CD1c-positive myeloid dendritic cell (primary cell): ENCODE measurements at regions not wholly inside any gene's neighbourhood (a gene's known extent, or its start where the extent isn't known, plus 50 kb on each side); places are given as distances from the start of the nearest gene placed in this dataset.

Experiments used
- DNase-seq: peaks from one replicate; pipeline ENCODE4 v3.0.0-alpha.2; 2016; ENCODE audit errors: extremely low spot score

DNA sequence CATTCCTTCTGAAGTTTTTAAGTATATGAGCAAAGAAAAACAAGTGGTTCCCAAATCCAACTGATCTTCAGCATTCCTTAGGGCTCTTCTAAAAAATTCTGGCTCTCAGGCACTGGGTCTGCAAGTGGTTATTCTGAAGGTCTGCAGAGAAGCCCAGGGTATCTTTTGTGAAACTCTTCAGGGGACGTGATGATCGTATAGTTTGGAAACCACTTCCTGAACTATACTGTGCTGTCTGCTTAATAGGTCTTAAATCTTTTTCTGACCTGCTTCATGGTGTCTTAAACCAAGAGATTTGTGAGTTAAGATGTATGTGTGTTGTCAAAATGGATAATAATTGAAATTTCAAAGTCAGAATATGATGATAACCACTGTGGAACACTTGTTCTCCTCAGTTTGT is 115.5 kb downstream of the LHX9 start:
- DNase-seq: no peak

DNA sequence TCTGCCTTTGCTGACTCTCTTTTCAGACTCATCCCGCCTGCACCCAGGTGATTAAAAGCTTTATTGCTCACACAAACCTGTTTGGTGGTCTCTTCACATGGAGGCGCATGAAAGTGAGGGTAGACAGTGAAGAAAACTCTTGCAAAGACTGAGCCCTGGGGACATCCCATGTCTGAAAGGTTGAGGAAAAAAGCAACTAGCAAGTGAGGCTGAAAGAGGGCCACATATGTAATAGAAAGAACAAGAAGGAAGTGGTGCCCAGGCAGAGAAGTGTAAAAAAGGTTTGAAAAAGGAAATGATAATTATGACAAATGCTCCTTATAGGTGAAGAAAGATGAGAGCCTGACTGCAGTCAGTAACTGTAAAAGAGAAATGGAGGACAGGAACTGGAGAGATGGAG is 115.9 kb upstream of the NEK7 start:
- no peak for DNase-seq

DNA sequence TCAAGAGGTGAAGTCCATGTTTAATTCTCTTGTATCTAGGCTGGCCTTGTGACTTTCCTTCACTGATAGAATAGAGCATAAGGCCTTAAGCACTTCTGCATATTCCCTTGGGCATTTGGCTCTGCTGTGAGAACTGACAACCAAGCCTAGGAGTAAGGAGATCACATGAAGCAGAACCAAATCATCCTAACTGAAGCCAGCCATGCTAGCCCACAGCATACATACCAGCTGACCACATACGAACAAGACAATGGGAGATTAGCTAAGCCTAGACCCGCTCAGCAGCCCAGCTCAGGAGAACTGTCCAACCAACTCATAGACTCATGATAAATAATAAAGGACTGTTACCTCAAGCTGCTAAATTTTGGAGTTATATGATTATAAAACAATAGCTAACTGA is 114.6 kb upstream of the NEK7 start:
- DNase-seq: no peak

DNA sequence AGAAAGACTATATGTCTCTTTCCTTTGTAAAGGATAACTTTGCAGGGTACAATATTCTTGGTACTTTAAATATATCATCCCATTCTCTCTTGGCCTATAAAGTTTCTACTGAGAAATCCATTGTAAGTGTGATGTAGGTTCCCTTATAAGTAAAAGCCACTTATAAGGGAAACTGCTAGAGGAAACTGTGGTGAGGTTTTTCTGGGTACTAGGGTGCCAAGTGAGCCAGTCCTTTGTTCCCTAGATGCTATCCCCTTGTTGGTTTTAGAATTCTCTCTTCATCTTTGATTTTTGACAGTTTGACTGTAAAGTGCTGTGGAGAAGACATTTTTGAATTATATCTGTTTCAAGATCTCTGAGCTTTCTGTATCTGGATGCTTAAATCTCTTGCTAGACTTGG is 108.9 kb upstream of the NEK7 start:
- no peak for DNase-seq

DNA sequence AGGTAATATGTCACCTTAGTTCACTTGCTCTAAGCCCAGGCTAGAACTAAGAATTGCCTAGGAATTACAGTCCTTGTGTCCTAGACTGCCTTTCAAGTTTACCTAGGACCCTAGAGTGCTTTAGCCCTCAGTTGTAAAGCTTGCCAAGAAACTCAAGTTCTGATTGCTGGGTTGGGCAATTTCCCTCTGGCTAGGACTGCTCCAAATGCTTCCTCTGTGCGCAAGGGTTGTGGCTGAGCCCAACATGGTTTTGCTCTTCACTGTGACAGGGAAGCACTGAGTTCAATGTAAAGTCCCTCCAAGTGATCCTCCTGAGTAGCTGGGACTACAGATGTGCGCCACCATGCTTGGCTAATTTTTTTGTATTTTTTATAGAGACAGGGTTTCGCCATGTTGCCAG is 102.3 kb upstream of the NEK7 start:
- DNase-seq: no peak

DNA sequence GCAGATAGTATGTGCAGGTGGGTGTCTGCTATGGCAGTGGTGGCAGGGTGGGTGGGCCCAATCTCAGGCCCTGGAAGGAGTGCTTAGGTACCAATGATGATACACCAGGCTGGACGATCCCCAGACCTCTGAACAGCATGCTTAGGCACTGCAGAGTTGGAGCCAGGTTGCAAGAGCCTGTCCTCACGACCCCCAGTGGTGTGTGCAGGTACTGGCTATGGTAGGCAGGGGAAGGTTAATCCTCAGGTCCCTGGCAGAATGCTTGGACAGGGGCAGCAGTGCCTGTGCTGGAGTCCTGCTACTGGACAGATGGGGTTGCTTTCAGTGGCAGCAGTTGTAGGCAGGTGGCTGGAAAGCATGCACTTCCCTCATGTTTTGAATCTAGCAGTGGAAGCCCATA is 100.5 kb upstream of the NEK7 start:
- no peak for DNase-seq

DNA sequence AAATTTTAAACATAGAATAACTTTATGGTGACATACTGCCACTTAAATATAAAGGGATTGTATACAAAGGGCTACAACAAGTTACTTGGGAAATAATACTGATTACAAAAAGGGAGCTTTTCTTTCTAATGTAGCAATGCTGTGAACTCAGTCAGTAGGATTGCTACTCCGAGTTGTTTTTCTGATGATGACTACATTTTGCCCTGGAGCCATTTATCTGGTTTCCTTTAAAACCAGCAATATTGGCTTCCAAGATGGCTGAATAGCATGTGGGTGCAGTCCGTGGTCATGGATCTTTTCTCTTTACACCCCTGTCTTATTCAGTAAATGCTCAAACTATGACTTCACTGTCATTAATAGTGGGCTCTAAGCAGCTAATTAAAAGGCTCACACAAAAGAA is 92.6 kb upstream of the NEK7 start:
- no peak for DNase-seq

DNA sequence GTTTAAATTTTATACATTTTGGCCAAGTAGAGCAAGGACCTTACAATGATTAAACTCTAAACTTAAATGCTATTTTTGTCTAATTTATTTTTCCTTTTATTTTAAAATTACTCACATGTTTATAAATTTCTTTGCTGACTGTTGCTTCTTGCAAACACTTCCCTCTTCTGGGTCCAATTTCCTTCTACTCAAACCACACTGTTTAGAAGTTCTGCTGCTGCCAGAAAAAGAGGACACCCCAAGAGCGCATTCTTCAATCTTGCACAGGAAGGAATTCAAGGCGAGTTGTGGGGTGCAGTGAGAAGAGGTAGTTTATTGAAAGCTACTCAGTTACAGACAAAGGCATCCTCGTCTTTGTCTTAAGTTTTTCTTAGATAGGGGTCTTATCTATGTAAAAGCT is 88.5 kb upstream of the NEK7 start:
- DNase-seq: peak; percentile 16

DNA sequence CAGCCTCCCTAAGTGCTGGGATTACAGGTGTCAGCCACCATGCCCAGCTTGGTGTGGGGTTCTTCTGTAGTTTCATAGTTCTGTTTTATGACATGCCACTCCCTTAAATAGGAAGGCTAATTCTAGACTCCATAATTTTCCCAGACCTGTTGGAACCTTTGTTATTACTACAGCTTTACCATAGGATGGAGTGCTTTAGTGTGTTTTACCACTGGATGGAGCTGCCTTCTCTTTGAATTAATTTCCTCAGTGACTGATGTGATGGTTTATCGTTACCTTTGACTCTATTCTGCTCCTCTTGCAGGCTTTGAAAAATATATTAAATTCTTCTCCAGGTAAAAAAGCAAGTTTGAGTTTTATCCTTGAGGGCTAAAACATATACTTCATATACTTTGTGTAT is 84.6 kb upstream of the NEK7 start:
- DNase-seq: no peak

DNA sequence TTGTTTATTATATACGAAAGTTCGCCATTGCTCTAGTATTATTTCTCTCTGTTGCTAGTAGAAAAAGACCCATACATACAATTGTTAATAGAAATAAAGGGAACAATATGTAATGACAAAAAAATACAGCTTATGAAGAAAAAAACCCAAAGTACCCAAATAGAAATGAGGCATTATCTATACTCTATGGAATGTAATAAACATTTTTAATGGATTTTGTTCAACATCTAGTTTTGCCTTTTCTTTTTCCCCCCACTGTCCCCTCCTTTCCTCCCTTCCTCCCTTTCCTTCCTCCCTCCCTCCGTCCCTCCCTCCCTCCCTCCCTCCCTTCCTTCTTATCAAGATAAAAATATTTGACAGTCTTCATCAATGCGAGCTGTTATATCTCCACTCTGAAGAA is 81.5 kb upstream of the NEK7 start:
- no peak for DNase-seq

DNA sequence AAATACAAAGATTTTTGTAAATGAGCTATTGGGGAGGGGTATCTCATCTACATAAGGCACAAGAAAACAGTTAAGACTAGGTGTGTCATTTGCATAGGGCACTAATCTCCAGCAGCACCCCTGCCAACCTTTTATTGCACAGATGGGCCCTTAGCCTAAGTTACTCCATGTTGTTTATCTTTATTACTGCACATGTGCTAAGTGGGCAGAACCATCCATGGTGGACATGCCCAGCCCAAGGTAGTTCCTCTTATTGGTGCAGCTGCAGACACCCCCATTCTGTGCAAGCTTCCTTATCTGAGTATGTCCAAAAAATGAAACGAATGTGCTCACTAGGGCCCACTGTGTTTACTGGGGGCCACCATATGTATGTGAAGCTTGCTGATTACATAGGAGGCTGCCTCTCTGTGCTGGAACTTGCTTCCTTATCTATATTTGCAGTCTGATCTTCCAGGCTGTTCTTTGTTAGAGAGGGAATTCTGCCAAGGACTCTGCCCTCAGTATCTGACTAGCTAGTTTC is 77.3 kb upstream of the NEK7 start:
- peak; percentile 23 for DNase-seq

DNA sequence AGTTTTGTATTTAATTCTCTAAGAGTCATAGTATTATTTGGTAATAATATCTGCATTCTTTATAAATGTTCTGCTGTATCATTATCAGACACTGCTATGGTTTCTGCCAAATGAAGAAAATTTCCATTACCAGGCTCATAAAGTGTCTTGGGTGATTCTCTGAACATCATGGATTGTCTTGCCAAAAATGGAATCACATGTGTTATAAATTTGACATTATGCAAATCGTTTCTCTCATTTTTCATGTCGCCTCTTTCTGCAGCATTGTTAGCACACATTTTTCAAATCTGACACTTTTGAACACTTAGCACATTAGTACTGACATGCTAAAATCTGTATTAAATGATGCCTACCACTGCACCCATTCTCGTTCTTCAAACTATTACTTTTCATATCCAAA is 74.2 kb upstream of the NEK7 start:
- DNase-seq: no peak

DNA sequence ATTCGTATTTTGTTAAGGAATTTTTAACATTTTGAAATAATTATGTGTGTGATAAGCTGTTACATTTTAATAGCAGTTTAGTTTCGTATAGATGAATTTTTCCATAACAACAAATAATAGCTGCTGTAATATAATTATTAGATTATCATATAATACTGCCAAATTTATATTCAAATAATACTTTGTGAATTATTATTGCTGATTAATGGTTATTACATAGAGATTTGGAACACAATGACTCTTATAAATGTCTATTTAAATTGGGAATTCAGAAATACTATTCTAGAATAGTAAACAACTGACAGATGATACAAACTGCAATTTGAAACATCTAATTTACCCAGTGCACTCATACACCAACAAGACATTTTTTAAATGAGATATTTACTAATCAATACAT is 73.2 kb upstream of the NEK7 start:
- DNase-seq: no peak

DNA sequence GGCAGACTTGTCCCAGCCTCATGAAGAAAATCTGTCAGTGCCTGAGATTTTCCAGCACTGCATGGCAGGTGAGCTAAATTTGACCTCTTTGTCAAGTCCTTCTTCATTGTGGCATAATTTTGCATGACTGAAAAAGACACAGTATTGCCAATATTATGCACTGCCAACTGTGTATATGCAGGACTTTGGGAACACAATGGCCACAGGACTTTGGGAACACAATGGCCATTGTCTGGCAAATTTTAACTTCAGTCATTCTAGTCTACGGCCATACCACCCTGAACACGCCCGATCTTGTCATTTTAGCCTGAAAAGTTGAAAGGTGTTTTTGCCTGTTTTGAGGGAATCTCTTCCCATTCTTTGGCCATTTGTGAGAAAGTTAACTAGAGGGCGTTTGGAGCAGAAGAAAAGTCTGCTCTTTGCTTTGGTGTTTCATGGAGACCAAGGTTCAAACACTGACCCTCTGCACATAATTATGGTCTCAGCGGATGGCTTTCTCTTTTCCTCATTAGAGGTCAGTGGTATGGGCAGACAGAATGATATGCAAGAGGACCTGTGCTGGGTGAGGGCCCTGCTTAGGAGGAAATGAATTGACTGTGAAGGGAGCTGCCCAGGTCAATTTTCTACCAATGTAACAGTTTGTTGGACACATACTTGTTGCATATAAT is 72.4 kb upstream of the NEK7 start:
- DNase-seq: no peak

DNA sequence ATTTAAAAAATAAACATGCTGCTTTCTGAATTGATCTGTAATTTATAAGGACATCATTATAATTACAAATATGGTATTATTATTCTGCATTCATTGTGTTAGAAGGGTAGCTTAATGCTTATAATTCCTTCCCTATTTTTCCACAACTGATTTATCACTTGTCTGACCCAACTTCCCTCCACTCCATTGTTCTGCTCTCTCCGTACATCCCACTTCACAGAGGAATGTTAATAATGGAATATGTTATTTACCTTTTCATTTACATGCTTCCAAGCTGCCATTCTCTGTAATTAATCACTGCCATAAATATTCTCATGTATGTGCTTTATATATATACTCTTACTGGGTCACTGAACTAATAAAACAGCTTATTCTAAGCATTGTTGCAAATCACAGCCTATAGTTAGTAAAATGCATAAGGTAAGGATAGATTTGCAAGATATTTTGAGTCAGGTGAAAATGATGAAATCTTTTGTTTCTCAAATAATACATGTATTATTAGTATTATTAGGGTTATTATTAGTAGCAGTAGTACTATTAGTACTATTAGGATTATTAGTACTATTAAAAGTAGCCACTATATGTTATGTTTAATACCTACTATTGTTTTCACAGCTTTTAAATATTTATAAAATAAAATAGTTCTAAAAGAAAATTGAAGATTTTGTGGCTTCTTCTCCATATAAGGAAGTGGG is 70.6 kb upstream of the NEK7 start:
- no peak for DNase-seq

DNA sequence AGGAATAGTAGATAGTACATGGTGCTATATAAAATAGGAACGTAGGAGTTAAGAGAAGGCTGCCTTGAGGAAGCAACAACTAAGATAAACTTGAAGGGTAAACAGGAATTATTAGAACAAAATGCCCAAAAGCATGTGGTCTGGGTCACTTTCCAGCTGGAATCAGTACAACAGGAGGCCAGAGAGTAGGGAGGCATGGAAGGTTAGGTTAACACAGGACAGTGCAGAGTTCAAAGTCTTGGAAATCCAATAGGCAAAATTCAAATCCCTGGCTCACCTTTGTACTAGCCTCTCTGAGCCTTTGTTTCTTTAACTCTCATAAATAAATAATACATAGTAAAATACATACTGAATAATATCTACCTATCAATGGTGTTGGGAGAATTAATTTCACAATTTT is 69.0 kb upstream of the NEK7 start:
- no peak for DNase-seq

DNA sequence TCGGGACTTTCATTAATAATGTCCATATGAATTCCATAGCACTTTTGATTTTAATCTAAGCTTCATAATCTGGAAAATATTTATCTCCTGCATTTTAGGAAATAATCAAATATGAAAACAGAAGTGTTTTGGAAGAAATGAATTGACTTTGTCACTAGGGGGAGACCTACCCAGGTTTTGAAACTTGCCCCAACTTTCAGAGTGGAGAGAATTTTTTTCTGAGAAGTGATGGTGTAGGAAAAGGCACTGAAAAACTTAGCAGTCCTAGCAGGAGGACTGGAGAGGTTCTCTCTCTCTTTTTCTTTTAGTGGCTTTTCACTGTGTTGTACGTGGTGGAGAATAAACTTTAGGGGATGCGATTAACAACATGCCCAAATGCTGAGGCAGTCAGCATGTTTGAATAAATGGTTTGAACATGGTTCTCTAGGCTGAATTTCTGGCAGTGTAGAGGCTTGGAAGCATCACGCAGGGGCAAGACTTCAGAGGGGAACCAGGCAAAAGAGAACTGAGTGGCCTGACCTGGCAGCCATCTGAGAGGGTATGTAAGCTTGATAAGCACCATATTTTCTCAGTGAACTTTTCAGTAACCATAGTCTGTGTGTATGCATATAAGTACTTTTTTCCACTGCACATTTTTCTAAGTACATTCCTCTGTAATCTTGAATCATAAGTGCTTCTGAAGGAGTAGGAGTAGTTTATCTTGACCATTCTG is 68.3 kb upstream of the NEK7 start:
- peak; percentile 44 for DNase-seq

DNA sequence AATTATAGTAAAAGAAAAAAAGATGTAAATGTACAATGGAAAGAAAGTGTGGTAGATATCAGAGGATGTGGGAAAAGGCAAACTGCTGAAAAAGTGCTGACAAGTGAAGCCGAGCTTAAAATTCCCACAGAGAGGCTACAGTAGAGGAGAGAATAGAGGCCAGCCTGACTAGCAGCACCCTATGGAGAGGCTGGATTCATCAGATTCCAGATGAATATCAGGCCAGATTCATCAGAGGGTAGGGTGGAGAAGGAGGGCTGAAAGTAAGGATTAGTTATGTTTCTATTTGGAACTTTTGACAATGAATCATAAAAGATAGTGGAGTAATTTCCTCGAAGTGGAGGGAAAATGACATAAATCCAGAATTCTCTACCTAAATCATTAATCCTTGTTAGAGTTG is 60.4 kb upstream of the NEK7 start:
- no peak for DNase-seq

DNA sequence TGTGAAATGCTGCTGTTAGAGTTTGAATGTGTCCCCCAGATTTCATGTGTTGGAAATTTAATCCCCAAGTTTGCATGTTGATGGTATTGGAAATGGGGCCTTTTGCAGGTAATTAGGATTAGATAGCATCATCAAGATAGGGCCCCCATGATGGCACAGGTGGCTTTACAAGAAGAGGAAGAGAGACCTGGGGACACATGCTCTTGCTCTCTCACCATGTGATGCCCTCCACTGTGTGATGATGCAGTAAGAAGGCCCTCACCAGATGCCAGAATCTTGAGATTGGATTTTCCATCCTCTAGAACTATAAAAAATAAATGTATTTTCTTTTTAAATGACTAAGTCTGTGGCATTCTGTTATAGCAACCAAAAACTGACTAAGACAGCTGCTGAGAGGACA is 57.0 kb upstream of the NEK7 start:
- DNase-seq: no peak

DNA sequence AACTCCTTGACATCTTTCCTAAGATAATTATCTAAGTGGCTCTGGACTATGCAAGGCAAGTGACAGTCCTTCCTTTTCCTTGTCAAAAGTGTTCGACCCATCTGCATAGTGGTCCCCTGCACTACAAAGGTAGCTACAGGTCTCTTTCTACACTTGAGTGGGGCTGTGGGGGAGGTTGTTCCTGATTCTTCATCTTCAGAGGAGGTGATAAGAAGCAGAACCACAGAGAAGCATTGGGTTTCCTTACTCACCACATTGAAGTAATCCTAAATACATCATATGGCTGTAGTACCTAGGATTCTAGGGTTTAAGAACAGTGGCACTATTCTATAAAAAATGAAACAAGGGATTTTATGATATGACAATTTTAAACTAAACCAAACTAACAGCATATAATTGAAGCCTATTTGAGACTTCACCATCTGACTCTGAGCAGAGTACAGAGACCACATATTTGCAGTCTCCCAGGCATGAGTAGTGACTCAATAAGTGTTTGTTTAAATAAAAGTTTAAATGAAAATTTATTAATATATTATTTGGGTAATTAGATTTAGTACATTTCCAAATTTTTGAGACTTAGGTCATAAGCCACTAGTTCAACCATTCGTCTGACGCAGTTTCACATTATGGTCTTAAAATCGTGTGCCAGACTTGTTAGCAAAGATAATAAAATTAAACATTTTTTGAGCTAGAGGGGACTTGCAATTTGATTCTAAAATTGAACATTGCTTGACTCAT is 54.9 kb upstream of the NEK7 start:
- no peak for DNase-seq

DNA sequence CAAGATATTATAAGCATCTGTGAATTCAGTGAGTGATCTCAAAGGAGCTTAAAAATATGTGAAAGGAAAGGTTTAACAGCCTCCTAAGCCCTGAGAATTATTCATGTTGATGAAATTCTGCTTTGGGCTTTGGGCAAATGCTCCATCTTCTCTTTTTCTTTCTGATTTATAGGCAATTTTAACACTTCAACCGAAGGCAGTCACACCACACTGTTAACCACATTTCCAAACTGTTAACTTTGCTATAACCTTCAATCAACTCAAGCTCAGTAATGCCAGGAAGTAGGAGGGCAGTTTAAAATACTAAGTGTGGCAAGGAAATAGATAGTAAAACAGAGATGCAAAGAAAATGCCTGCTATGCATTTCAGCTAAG is 54.4 kb upstream of the NEK7 start:
- no peak for DNase-seq

DNA sequence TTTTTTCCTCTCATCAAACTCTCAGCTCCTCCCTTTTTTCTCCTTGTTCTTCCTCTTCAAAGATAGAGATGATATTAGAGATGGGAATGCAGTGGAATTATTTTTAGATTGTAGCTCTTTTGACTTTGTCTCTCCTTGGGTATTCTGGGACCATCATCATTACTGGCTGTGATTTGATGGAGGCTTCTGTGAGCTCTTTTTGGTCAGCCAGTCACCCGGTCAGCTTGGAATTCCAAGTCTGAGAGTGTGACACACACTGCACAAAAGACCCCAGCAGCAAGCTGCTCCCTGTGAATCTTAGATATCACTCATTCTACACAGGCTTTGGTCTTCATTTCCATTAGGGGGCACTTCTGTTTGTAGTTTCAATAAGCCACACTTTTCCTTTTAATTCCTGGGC is 51.6 kb upstream of the NEK7 start:
- DNase-seq: no peak

DNA sequence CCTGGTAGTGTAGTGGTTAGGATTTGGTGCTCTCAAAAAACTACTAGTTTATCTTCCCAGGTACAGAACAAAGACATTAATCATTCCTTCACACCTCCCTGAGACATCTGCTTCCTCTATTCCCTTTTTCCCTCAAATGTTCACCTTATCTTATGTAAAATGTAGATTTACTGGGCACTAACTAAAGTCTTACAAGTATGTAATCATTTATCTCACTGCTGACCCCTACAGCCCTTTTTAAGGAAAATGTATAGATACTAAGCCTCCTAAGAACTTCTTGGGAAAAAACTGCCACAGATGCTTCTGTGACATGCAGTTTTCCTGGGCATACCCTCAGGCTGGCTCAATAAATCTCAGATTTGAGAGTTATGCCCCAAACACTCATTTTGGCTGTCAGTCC is 50.8 kb upstream of the NEK7 start:
- no peak for DNase-seq
